K562 (cell line): ENCODE measurements at regions not wholly inside any gene's neighbourhood (a gene's known extent, or its start where the extent isn't known, plus 50 kb on each side); places are given as distances from the start of the nearest gene placed in this dataset.

ENCODE experiments used
- ATAC-seq: fragments of 200-7000 bp; cut with Tn5 transposase; 3 replicates; pipeline ENCODE4 v1.9.1; 2020; ENCODE audit warnings: moderate library complexity
- BruUV-seq: library from RNA; stranded (reverse); fragments of 400-500 nt; replicated peaks from 2 replicates; lab custom pipeline; 2021; lab: Mats Ljungman, UMichigan
- CTCF ChIA-PET: fragments of 300-600 bp; formaldehyde crosslinking; extraction: SDS; loops from one replicate; lab custom pipeline; 2021; ENCODE audit warnings: low intra/inter-chr PET ratio; lab: Yijun Ruan, JAX
- POLR2A ChIA-PET: fragments of 300-600, 350-650 bp; sonication (Branson Sonifier 250); formaldehyde crosslinking; extraction: SDS; loops from one replicate; lab custom pipeline; 2021; ENCODE audit warnings: antibody characterized with exemption, inconsistent platforms; lab: Yijun Ruan, JAX
- DNase-seq, 4 experiments: peaks; one replicate each; pipeline versions ENCODE4 v3.0.0 to v3.0.0-alpha.2; 2011 to 2018; ENCODE audit warnings: low spot score in 3 of 4, mixed read lengths in 3 of 4; ENCODE audit errors: extremely low read depth in 1 of 4
- FAIRE-seq: peaks from 2 replicates; lab custom pipeline; 2011; peaks lifted over from hg19 to GRCh38; lab: Jason Lieb, UNC
- H2AFZ ChIP-seq: 2 replicates; pipeline ENCODE4 v1.6.0; 2011; ENCODE audit warnings: low read depth, low read length, control low read depth, inconsistent platforms
- H3K27ac ChIP-seq: fragments of 200-600 bp; 3 replicates; pipeline ENCODE4 v1.8.0; 2011; ENCODE audit warnings: low read depth, mild to moderate bottlenecking, control low read depth, inconsistent platforms, low read length, moderate library complexity, mixed read lengths; ENCODE audit errors: extremely low read depth
- H3K27me3 ChIP-seq, 2 experiments: fragments of 300-600 bp in 1 of 2; 2 replicates in 1 of 2; 3 replicates in 1 of 2; pipeline versions ENCODE4 v1.6.0 to v1.8.0; 2011; ENCODE audit warnings: inconsistent platforms in 2 of 2, low read length in 2 of 2, mild to moderate bottlenecking in 1 of 2, mixed read lengths in 1 of 2, moderate library complexity in 1 of 2; ENCODE audit not compliant: control insufficient read depth in 2 of 2, insufficient read depth in 2 of 2
- H3K36me3 ChIP-seq: fragments of 300-600 bp; 3 replicates; pipeline ENCODE4 v1.8.0; 2011; ENCODE audit warnings: mild to moderate bottlenecking, low read length, inconsistent platforms; ENCODE audit not compliant: control insufficient read depth, insufficient read depth
- H3K4me1 ChIP-seq, 2 experiments: fragments of 200-600 bp in 1 of 2; replicated peaks in 1 of 2; 2 replicates in 1 of 2; 3 replicates in 1 of 2; pipeline versions ENCODE4 v1.5.1 to v1.8.0; 2011; ENCODE audit warnings: inconsistent platforms in 2 of 2, low read length in 2 of 2, mild to moderate bottlenecking in 1 of 2, mixed read lengths in 1 of 2, moderate library complexity in 1 of 2; ENCODE audit not compliant: control insufficient read depth in 2 of 2, insufficient read depth in 2 of 2
- H3K4me2 ChIP-seq: 2 replicates; pipeline ENCODE4 v1.6.1; 2011; ENCODE audit warnings: low read length, control low read depth, inconsistent platforms, mixed read lengths; ENCODE audit not compliant: insufficient read depth
- H3K4me3 ChIP-seq: fragments of 200-600 bp; sonication (generic), shearing (Covaris generic); 2 replicates; pipeline ENCODE4 v1.5.1; 2016; ENCODE audit warnings: control low read depth, inconsistent platforms
- H3K79me2 ChIP-seq: fragments of 200-600 bp; 3 replicates; pipeline ENCODE4 v1.8.0; 2011; ENCODE audit warnings: low read length, inconsistent platforms; ENCODE audit not compliant: control insufficient read depth, insufficient read depth
- H3K9ac ChIP-seq, 2 experiments: 2 replicates each; pipeline versions ENCODE4 v1.6.0 to v1.6.1; 2011; ENCODE audit warnings: low read depth in 2 of 2, low read length in 2 of 2, control low read depth in 1 of 2, inconsistent platforms in 1 of 2, mild to moderate bottlenecking in 1 of 2, mixed read lengths in 1 of 2; ENCODE audit not compliant: insufficient read depth in 1 of 2
- H3K9me1 ChIP-seq: one replicate; pipeline ENCODE4 v1.6.0; 2011; ENCODE audit warnings: inconsistent platforms, mild to moderate bottlenecking, low read length, moderate library complexity; ENCODE audit not compliant: control insufficient read depth, insufficient read depth
- H3K9me3 ChIP-seq: replicated peaks from 2 replicates; pipeline ENCODE4 v1.5.1; 2011; ENCODE audit warnings: low read depth, low read length, inconsistent platforms; ENCODE audit not compliant: control insufficient read depth, insufficient read depth
- H4K20me1 ChIP-seq: replicated peaks from 2 replicates; pipeline ENCODE4 v1.6.1; 2011; ENCODE audit warnings: low read length, inconsistent platforms, mixed read lengths; ENCODE audit not compliant: control insufficient read depth, insufficient read depth
- NFIX ChIP-seq: fragments of 250-450 bp; sonication (Bioruptor Pico); IDR thresholded peaks from 2 replicates; pipeline ENCODE4 v1.4.0; 2020; ENCODE audit warnings: low read depth, mild to moderate bottlenecking, moderate library complexity
- NRF1 ChIP-seq, 2 experiments: fragments of 450-650 bp; IDR thresholded peaks in 1 of 2; conservative IDR thresholded peaks in 1 of 2; 2 replicates each; pipeline ENCODE4 v1.6.1; 2014; ENCODE audit warnings: mild to moderate bottlenecking in 2 of 2
- PML ChIP-seq: IDR thresholded peaks from 2 replicates; pipeline ENCODE4 v1.6.1; 2012; ENCODE audit warnings: low read length, inconsistent platforms
- RBM17 ChIP-seq: fragments of 200-400 bp; formaldehyde crosslinking; IDR thresholded peaks from 2 replicates; pipeline ENCODE4 v1.6.1; 2017; ENCODE audit warnings: low read depth, mild to moderate bottlenecking, low read length, borderline replicate concordance
- RHOXF2B ChIP-seq: fragments of 250-450 bp; sonication (Bioruptor Pico); conservative IDR thresholded peaks from 2 replicates; pipeline ENCODE4 v1.5.1; 2021
- SUPT5H ChIP-seq: fragments of 450-650 bp; IDR thresholded peaks from 2 replicates; pipeline ENCODE4 v1.6.1; 2016
- TSHZ1 ChIP-seq: fragments of 250-450 bp; sonication (Bioruptor Pico); IDR thresholded peaks from 2 replicates; pipeline ENCODE4 v1.4.0; 2020; ENCODE audit warnings: mild to moderate bottlenecking, moderate library complexity
- ZBED1 ChIP-seq: IDR thresholded peaks from 2 replicates; pipeline ENCODE4 v1.6.1; 2014
- ZNF134 ChIP-seq: fragments of 250-450 bp; sonication (Bioruptor Pico); conservative IDR thresholded peaks from 2 replicates; pipeline ENCODE4 v1.4.0; 2020
- ZNF395 ChIP-seq: fragments of 200-800 bp; sonication (Bioruptor generic); IDR thresholded peaks from 2 replicates; pipeline ENCODE4 v1.6.1; 2017; ENCODE audit warnings: missing genetic modification characterization, missing compliant biosample characterization
- ZNF695 ChIP-seq: fragments of 450-650 bp; formaldehyde crosslinking; IDR thresholded peaks from 2 replicates; pipeline ENCODE4 v1.4.0; 2020; ENCODE audit warnings: mild to moderate bottlenecking, moderate library complexity
- ZNF76 ChIP-seq: fragments of 250-450 bp; sonication (Bioruptor Pico); IDR thresholded peaks from 2 replicates; pipeline ENCODE4 v1.4.0; 2020; ENCODE audit warnings: mild to moderate bottlenecking, moderate library complexity, borderline replicate concordance
- WGBS: fragments of 100-300 bp; shearing (Covaris generic); methylation state at CpG from one replicate; pipeline ENCODE4 v1.1.6; 2016; ENCODE audit warnings: low coverage, mixed read lengths; ENCODE audit not compliant: insufficient coverage; ENCODE audit errors: missing lambda C conversion rate; 5-methylcytosine and 5-hydroxymethylcytosine counted together
- in situ Hi-C: fragments of 300-500 bp; cut with MboI; formaldehyde crosslinking; loops from 4 replicates; pipeline ENCODE4 v1.15.0; 2018; ENCODE audit warnings: inconsistent platforms, mixed read lengths
- intact Hi-C: fragments of 100-400 bp; cut with micrococcal nuclease; formaldehyde crosslinking; loops from 2 replicates; pipeline ENCODE4 v1.14.2; 2022

- Histone ChIP-seq H3K9me3 (no peaks in the 10 kb centered on the region), H3K4me2 (no peak overlapping the region), H3K27me3 (no peaks in the 10 kb centered on the region), H3K36me3 (no peaks in the 10 kb centered on the region), H3K9me1 (no peaks in the 10 kb centered on the region), H3K4me3 (no peak overlapping the region), H3K79me2 (no peaks in the 10 kb centered on the region), H2AFZ (no peak overlapping the region), H4K20me1 (no peaks in the 10 kb centered on the region), H3K27ac (no peak overlapping the region), H3K4me1 (no peaks in the 10 kb centered on the region), H3K9ac (no peak overlapping the region)
- TF ChIP-seq RBM17 (no peak), ZNF395 (no peak), ZNF695 (CRISPR knock-in tag) (no peak), ZNF134 (CRISPR knock-in tag) (no peak), PML (no peak), TSHZ1 (CRISPR knock-in tag) (no peak), NRF1 (conservative IDR thresholded peaks at IDR 0.05 in 1 of 2, IDR thresholded peaks at IDR 0.05 in 1 of 2) (no peak), ZNF76 (no peak), NFIX (CRISPR knock-in tag) (no peak), ZBED1 (no peak), RHOXF2B (no peak), SUPT5H (no peak)
- BruUV-seq, result no TSS peak
- POLR2A ChIA-PET, result no interaction called here
- WGBS, result 0% methylated on average over 2 of the region's 4 CpGs
- DNase-seq (no peak), FAIRE-seq (no peak), ATAC-seq (no peak)
- intact Hi-C loops (no loop called here), in situ Hi-C loops (no loop called here)
- CTCF ChIA-PET, result no interaction called here
Observed at GRCh38 chrX:30067677-30068076, 147.7 kb upstream of the MAGEB2 start.
